ENCODE measurements at regions not wholly inside any gene's neighbourhood (a gene's known extent, or its start where the extent isn't known, plus 50 kb on each side); places are given as distances from the start of the nearest gene placed in this dataset.

GRCh38 chr18:5717256-5717655 is 173.5 kb upstream of the EPB41L3 start:
- no peaks in the 10 kb centered on the region for H3K4me1 ChIP-seq
- no peak for TF ChIP-seq POLR2A (IDR thresholded peaks at IDR 0.05)
- TF ChIP-seq CTCF (IDR thresholded peaks at IDR 0.05 in 4 of 5, conservative IDR thresholded peaks at IDR 0.05 in 1 of 5) = no peak
- H3K9me3 ChIP-seq = no peaks in the 10 kb centered on the region
- H3K4me3 ChIP-seq = no peak overlapping the region
- H3K27me3 ChIP-seq = no peaks in the 10 kb centered on the region
- no peak for DNase-seq
- no peaks in the 10 kb centered on the region for H3K36me3 ChIP-seq
- intact Hi-C loops (cut with DNase I; ENCODE audit: low total_unique reads) (no loop called here), in situ Hi-C loops (cut with MboI; ENCODE audit: low sequenced_read_pairs in 4 of 4) (no loop called here)
- no peak overlapping the region for H3K27ac ChIP-seq
- ATAC-seq = no peak

GRCh38 chr18:5710676-5711075 is 166.9 kb upstream of the EPB41L3 start:
- intact Hi-C loops (cut with DNase I; ENCODE audit: low total_unique reads) = no loop called here
- no peak for DNase-seq
- in situ Hi-C loops (cut with MboI; ENCODE audit: low sequenced_read_pairs in 4 of 4) = no loop called here
- Histone ChIP-seq H3K27me3 (no peaks in the 10 kb centered on the region), H3K4me1 (no peaks in the 10 kb centered on the region), H3K27ac (no peak overlapping the region), H3K4me3 (no peak overlapping the region), H3K9me3 (no peaks in the 10 kb centered on the region), H3K36me3 (no peaks in the 10 kb centered on the region)
- TF ChIP-seq CTCF (IDR thresholded peaks at IDR 0.05 in 4 of 5, conservative IDR thresholded peaks at IDR 0.05 in 1 of 5) (no peak), POLR2A (IDR thresholded peaks at IDR 0.05) (no peak)
- ATAC-seq = no peak

- Histone ChIP-seq H3K4me1 (no peaks in the 10 kb centered on the region), H3K36me3 (no peaks in the 10 kb centered on the region), H3K27ac (no peak overlapping the region), H3K27me3 (no peaks in the 10 kb centered on the region), H3K4me3 (no peak overlapping the region), H3K9me3 (no peaks in the 10 kb centered on the region)
- DNase-seq (no peak), ATAC-seq (no peak)
- in situ Hi-C loops (cut with MboI; ENCODE audit: low sequenced_read_pairs in 4 of 4) (no loop called here), intact Hi-C loops (cut with DNase I; ENCODE audit: low total_unique reads) (no loop called here)
- no peak for TF ChIP-seq CTCF (IDR thresholded peaks at IDR 0.05 in 4 of 5, conservative IDR thresholded peaks at IDR 0.05 in 1 of 5)
- no peak for TF ChIP-seq POLR2A (IDR thresholded peaks at IDR 0.05)
Observed at GRCh38 chr18:5710235-5710634, 166.4 kb upstream of the EPB41L3 start.

GRCh38 chr18:5709476-5710095 is 165.8 kb upstream of the EPB41L3 start:
- no peaks in the 10 kb centered on the region for H3K9me3 ChIP-seq
- no peak overlapping the region for H3K27ac ChIP-seq
- no peak for DNase-seq
- H3K27me3 ChIP-seq = no peaks in the 10 kb centered on the region
- H3K36me3 ChIP-seq = no peaks in the 10 kb centered on the region
- TF ChIP-seq CTCF (IDR thresholded peaks at IDR 0.05 in 4 of 5, conservative IDR thresholded peaks at IDR 0.05 in 1 of 5) (no peak), POLR2A (IDR thresholded peaks at IDR 0.05) (no peak)
- no peak overlapping the region for H3K4me3 ChIP-seq
- ATAC-seq = no peak
- in situ Hi-C loops (cut with MboI; ENCODE audit: low sequenced_read_pairs in 4 of 4) (no loop called here), intact Hi-C loops (cut with DNase I; ENCODE audit: low total_unique reads) (no loop called here)
- no peaks in the 10 kb centered on the region for H3K4me1 ChIP-seq

- intact Hi-C loops (cut with DNase I; ENCODE audit: low total_unique reads) = no loop called here
Observed at GRCh38 chr18:5707586-5707985, 163.8 kb upstream of the EPB41L3 start.

More at GRCh38 chr18:5707586-5707985, 163.8 kb upstream of the EPB41L3 start:
- Histone ChIP-seq H3K9me3 (no peaks in the 10 kb centered on the region), H3K4me3 (no peak overlapping the region), H3K27me3 (no peaks in the 10 kb centered on the region), H3K36me3 (no peaks in the 10 kb centered on the region), H3K4me1 (no peaks in the 10 kb centered on the region), H3K27ac (no peak overlapping the region)
- DNase-seq = no peak
- in situ Hi-C loops (cut with MboI; ENCODE audit: low sequenced_read_pairs in 4 of 4) = no loop called here
- TF ChIP-seq CTCF (IDR thresholded peaks at IDR 0.05 in 4 of 5, conservative IDR thresholded peaks at IDR 0.05 in 1 of 5) = no peak
- no peak for TF ChIP-seq POLR2A (IDR thresholded peaks at IDR 0.05)
- no peak for ATAC-seq
